HG02623 (cell line): ENCODE measurements at regions not wholly inside any gene's neighbourhood (a gene's known extent, or its start where the extent isn't known, plus 50 kb on each side); places are given as distances from the start of the nearest gene placed in this dataset.
"Not testable (repeated sequence)": the region's sequence is repeated elsewhere in the genome, so short reads cannot be mapped to it uniquely, and the experiment has no call there.

Experiments
- ATAC-seq: cut with Tn5 transposase; IDR thresholded peaks from one replicate; pipeline ENCODE4 v1.9.1; 2021; ENCODE audit warnings: moderate library complexity; ENCODE audit not compliant: unreplicated experiment

- no peak for ATAC-seq
Measured at GRCh38 chr16:66176111-66176510, 190.4 kb upstream of the CDH5 start.

DNA sequence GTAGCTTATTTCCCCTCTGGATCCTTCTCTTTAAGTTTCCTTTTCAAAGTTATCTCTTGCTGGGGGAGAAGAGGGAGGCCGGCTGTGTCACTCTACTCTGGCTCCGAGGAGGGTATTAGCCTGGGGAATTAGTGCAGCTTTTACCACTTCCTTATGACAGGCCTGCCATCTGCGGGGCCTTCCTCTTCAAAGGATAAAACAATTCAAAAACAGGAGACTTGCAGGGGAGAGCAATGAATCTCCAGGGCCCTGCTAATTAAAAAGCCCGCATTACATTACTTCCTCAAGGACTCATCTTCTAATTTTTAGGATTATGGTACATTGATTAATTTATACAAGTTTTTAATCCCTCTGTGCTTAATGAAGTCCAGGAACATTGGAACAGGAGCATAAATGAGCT lies 190.9 kb upstream of the CDH5 start:
- ATAC-seq, result no peak

GRCh38 chr16:66175058-66175457 lies 191.4 kb upstream of the CDH5 start:
- ATAC-seq, result no peak

GRCh38 chr16:66173796-66174195 lies 192.7 kb upstream of the CDH5 start:
- not testable (repeated sequence) for ATAC-seq

DNA sequence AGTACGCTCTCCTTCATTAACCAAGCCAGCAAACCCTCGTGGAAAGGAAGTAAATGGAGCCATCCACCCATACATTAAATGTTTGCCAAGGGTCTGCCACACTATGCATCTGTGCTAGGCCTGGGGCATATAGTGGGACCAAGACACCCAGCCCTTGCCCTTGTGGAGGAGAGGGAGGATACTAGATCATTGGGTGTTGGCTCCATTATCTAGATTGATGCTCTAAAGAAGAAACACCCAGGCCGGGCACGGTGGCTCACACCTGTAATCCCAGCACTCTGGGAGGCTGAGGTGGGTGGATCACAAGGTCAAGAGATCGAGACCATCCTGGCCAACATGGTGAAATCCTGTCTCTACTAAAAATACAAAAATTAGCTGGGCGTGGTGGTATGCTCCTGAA lies 193.3 kb upstream of the CDH5 start:
- ATAC-seq, result not testable (repeated sequence)

DNA sequence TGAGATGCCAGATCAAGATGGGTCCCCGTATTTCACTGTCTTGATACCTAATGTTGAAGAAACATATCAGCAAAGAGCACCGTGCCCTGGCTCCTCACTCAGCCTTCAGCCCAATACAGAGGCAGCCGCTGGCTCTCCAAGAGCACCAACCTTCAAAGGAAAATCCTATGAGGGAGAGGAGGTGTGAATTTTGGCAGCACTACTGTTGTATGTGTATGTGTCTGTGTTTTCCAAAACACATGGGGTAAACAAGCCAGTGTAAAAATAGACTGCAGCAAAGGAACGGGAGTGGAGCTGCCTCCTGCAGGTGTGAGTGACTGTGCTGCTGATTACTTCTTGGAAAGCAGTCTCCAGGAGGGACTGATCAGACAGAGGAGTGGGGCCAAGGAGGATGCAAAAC lies 194.0 kb upstream of the CDH5 start:
- no peak for ATAC-seq

GRCh38 chr16:66171578-66171977 lies 194.9 kb upstream of the CDH5 start:
- ATAC-seq, result no peak

DNA sequence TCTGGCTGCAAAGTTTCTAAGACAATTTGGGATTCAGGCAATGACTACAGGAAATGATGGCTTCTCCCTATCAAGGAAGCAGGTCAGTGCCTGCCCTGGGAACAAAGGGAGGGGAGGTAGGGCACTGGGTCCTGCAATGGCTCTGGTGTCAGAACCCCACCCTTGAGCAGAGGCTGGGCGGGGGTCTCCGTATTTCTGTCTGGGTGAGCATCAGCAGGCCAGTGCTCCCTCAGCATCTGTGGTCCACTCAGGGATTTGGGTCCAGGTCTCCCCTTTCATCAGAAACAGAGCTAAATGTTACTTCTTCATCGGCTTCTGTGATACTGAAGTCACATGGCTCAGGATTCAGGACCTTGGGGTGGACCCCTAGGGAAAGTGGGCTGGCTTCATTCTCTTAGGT lies 195.5 kb upstream of the CDH5 start:
- no peak for ATAC-seq

- no peak for ATAC-seq
Measured at GRCh38 chr16:66169817-66170216, 196.7 kb upstream of the CDH5 start.

DNA sequence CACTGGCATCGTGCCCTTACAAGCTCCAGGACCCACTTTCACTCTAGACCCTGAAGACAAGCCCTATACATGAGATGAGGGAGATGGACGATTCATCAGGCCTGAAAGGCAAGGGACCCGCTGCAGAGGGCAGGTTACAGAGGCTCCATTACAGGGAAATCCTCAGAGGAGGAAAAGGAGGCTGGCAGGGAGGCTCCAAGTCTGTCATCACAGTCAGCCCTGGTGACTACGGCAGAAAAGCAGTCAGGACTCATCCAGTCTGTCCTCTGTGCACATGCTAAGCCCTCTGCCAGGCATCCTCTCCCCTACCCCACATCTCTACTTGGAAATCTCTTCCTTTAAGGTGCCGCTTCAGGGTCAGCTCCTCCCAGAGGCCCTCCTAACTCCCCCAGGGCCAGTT lies 197.7 kb upstream of the CDH5 start:
- no peak for ATAC-seq

DNA sequence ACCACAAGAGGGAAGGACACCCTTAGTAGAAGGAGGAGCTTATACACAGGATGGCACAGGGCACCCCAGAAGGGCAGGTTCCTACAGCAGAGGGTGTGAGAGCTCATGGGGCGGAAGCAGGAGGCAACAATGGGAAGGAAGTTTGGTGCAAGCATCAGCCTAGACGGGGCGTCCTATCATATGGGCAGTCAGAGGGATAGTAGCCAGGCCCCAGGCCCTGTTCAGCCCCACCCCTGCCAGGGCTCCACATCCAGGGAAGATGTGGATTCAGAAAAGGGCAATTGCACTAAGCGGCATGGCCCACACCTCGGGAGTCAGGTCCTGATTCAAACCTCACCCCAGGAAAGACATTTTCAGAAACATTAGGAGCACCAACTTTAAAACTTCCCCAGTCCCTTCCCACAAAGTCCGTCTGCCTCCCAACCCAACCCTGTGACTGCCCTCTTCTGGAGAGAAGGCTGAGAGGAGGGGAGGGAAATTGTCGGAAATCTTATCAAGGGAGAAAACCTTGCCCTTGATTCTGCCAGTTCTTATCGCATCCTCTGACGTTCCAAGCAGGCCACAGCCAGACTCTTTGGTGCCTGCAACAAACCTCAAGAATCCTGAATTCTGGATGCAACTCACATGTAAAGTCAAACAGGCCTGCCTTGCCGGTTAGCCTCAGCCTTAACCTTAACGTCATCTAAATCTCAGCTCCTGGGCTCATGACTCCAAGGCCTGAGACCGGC lies 198.8 kb upstream of the CDH5 start:
- no peak for ATAC-seq

DNA sequence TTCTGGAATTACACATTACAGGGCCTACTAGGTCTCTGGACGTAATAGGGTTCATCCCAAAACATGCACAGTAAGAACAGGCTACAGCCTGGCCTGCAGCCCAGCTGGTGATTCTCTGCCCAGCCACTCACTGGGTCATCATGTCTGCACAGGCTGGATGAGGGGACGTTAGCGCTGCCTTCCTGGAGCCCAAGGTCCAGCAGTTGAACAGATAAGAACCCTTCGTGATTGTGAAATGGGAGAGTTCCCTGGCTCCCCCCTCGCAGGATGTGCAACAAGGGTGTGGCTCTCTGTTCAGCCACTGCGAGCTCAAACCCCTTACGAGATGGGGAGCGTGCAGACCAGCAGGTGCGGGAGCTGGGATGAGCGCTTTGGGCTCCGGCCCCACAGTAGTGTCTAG lies 200.0 kb upstream of the CDH5 start:
- no peak for ATAC-seq

DNA sequence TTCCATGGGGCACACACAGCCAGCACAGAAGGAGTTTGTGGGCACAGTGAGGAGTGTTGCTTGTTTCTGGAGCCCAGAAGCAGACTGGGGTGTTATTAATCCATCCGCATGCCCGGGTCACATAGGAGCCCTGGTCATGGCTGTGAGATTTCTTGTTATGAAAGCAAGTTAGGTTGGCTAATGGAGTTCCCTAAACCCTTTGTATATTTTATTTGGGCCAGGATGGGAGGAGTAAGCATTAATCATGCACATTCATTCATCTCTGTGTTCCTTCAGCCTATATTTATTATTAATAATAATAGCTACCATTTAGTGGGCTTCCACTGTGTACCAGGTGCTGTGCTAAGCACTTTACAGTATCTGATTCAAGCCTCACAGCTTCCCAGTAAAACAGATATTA lies 200.6 kb upstream of the CDH5 start:
- ATAC-seq, result no peak

GRCh38 chr16:66164581-66165247 lies 201.8 kb upstream of the CDH5 start:
- no peak for ATAC-seq

DNA sequence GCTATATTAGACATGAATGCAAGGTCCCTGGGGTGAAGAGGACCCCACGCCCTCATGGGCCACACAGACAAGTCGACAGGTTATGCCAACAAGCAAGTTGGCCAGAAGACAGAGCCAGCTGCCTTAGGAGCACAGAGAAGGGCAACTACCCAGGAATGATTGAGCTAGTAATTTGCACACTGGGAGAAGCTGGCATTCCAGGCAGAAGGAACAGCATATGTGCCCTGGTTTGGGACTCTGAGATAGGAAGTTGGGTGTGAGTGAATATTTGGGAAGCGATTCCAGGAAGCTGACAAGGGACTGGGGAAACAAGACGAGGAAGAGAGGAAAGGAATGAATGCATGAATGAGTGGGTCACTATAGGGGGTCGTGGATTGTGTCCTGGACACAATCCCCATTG lies 203.7 kb upstream of the CDH5 start:
- no peak for ATAC-seq

GRCh38 chr16:66161942-66162341 lies 204.5 kb upstream of the CDH5 start:
- ATAC-seq, result no peak

GRCh38 chr16:66161269-66161668 lies 205.2 kb upstream of the CDH5 start:
- ATAC-seq, result no peak

DNA sequence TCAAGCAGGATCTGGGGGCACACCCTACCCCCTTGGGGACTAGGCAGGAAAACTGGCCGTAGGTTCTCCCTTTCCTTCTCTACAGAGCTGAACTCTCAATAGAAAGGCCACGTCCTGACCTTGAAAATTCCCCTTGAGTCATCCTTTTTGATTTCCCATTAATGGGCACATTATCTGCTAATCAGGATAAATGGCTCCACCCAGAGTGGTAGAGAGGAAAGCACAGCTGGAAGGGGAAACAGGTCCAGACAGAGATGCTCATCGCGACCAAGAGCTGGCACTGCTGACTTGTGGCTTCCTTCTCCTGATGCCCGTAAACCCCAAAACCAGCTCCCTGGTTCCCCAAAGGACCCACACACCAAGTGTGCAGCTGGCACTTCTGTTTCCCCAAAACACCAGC lies 206.5 kb upstream of the CDH5 start:
- ATAC-seq, result no peak

DNA sequence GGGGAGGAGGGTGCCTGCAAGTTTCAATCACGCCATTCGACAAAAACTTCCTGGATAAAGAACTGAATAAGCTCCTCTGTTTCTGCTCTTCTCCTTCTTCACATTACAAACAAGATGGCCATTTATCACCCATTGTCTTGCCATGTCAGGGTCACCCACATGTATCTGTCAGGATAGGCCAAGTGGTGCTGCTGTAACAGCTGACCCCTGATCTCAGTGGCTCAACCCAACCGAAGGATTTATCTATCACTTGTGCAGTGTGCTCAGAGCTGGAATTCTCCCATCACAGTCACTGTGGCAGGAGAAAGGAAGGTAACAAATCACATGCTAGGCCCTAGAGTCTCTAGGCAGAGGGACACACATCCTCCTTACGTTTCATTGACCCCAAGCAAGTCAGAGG lies 210.0 kb upstream of the CDH5 start:
- ATAC-seq, result no peak

DNA sequence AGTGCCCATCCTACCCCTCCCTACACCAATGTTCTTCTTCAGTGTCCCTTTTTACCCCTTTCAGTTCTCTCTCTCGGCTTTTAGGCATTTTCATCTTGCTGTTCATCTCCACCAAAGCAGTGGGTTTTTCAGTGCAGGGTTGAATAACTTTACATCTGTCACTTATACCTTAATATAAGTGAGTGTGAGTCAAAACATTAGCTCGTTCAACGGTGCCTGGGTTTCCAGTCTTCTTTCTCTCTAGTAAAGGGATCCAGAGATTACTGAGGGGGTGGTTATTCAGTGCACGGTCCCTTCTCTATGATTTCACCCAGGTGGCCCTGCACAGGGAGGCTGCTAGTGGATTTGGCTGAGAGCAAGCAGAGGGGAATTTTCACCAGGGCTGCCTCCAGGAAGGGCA lies 210.6 kb upstream of the CDH5 start:
- ATAC-seq, result peak; percentile 52

GRCh38 chr16:66154801-66155200 lies 211.7 kb upstream of the CDH5 start:
- ATAC-seq, result no peak

- no peak for ATAC-seq
Measured at GRCh38 chr16:66152823-66153393, 213.6 kb upstream of the CDH5 start.
